Peyer's patch (tissue), 4 donors: ENCODE measurements at regions not wholly inside any gene's neighbourhood (a gene's known extent, or its start where the extent isn't known, plus 50 kb on each side); places are given as distances from the start of the nearest gene placed in this dataset.

ENCODE experiments used
- DNase-seq, 3 donors: peaks; one replicate each; pipeline ENCODE4 v3.0.0-alpha.2; 2017 to 2019
- H3K27ac ChIP-seq, 4 donors: fragments of 200-600 bp; sonication (generic); one replicate each; pipeline ENCODE4 v1.5.1; 2016 to 2019
- H3K27me3 ChIP-seq, 2 donors: fragments of 200-600 bp; sonication (generic); one replicate each; pipeline ENCODE4 v1.5.1; 2019
- H3K36me3 ChIP-seq, 3 donors: fragments of 200-600 bp; sonication (generic); one replicate each; pipeline ENCODE4 v1.5.1; 2016 to 2019
- H3K4me1 ChIP-seq, 4 donors: fragments of 200-600 bp; sonication (generic); one replicate each; pipeline ENCODE4 v1.5.1; 2016 to 2019
- H3K4me3 ChIP-seq, 4 donors: fragments of 200-600 bp; sonication (generic); 1 replicate in 3 of 4; 2 replicates in 1 of 4; pipeline ENCODE4 v1.5.1; 2016 to 2019; ENCODE audit warnings: mild to moderate bottlenecking in 1 of 4
- H3K9me3 ChIP-seq, 4 donors: fragments of 200-600 bp; sonication (generic); one replicate each; pipeline ENCODE4 v1.5.1; 2016 to 2019; ENCODE audit warnings: mild to moderate bottlenecking in 1 of 4
- CTCF ChIP-seq, 6 experiments: fragments of 450-650 bp in 4 of 6; fragments of 200-600 bp in 2 of 6; sonication (generic) in 1 of 6; IDR thresholded peaks; one replicate each; pipeline ENCODE4 v1.5.1; 2017 to 2019; ENCODE audit warnings: antibody characterized with exemption in 6 of 6, mild to moderate bottlenecking in 3 of 6, moderate library complexity in 1 of 6
- POLR2A ChIP-seq, 2 donors: fragments of 450-650 bp; IDR thresholded peaks; one replicate each; pipeline ENCODE4 v1.5.1; 2017; ENCODE audit warnings: antibody characterized with exemption in 2 of 2, mild to moderate bottlenecking in 2 of 2, moderate library complexity in 2 of 2

GRCh38 chr3:135800071-135800549, 165.4 kb upstream of the PPP2R3A start:
- no peak for TF ChIP-seq POLR2A (IDR thresholded peaks at IDR 0.05)
- TF ChIP-seq CTCF (IDR thresholded peaks at IDR 0.05) = no peak
- no peak overlapping the region for H3K27ac ChIP-seq
- no peak for DNase-seq
- no peaks in the 10 kb centered on the region for H3K9me3 ChIP-seq
- H3K36me3 ChIP-seq = no peaks in the 10 kb centered on the region
- no peaks in the 10 kb centered on the region for H3K4me1 ChIP-seq
- H3K4me3 ChIP-seq = no peak overlapping the region
- no peaks in the 10 kb centered on the region for H3K27me3 ChIP-seq

DNA sequence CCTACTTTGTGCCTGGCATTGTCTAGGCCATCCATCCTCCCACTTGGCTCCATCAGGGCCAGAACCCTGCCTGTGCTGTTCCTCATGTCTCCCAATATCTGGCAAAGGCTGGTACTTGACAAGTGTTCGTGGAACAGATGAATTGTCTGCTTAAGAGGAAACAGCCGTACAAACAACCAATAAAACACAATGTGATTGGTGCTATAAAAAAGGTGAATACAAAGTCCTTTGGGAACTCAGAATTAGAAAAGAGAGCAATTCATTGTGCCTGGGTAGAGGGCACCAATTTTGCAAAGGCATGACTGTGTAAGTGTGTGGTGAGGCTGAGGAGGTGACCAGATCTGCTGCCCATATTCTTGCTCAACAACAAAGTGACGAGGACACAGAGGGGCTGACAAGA, 164.5 kb upstream of the PPP2R3A start:
- Histone ChIP-seq H3K36me3 (no peaks in the 10 kb centered on the region), H3K4me1 (no peaks in the 10 kb centered on the region), H3K27ac (no peak overlapping the region), H3K4me3 (no peak overlapping the region), H3K9me3 (no peaks in the 10 kb centered on the region), H3K27me3 (no peaks in the 10 kb centered on the region)
- TF ChIP-seq POLR2A (IDR thresholded peaks at IDR 0.05) (no peak), CTCF (IDR thresholded peaks at IDR 0.05) (no peak)
- no peak for DNase-seq

- TF ChIP-seq POLR2A (IDR thresholded peaks at IDR 0.05) (no peak), CTCF (IDR thresholded peaks at IDR 0.05) (no peak)
- no peaks in the 10 kb centered on the region for H3K9me3 ChIP-seq
- H3K36me3 ChIP-seq = no peaks in the 10 kb centered on the region
- no peak overlapping the region for H3K27ac ChIP-seq
- H3K4me3 ChIP-seq = no peak overlapping the region
- no peak for DNase-seq
- no peaks in the 10 kb centered on the region for H3K4me1 ChIP-seq
- no peaks in the 10 kb centered on the region for H3K27me3 ChIP-seq
These were observed 163.4 kb upstream of the PPP2R3A start for GRCh38 chr3:135802171-135802570.

- Histone ChIP-seq H3K4me3 (no peak overlapping the region), H3K4me1 (no peaks in the 10 kb centered on the region), H3K36me3 (no peaks in the 10 kb centered on the region), H3K27ac (no peak overlapping the region), H3K27me3 (no peaks in the 10 kb centered on the region), H3K9me3 (no peaks in the 10 kb centered on the region)
- no peak for DNase-seq
- TF ChIP-seq CTCF (IDR thresholded peaks at IDR 0.05) (no peak), POLR2A (IDR thresholded peaks at IDR 0.05) (no peak)
These were observed 162.4 kb upstream of the PPP2R3A start for GRCh38 chr3:135803028-135803692.

DNA sequence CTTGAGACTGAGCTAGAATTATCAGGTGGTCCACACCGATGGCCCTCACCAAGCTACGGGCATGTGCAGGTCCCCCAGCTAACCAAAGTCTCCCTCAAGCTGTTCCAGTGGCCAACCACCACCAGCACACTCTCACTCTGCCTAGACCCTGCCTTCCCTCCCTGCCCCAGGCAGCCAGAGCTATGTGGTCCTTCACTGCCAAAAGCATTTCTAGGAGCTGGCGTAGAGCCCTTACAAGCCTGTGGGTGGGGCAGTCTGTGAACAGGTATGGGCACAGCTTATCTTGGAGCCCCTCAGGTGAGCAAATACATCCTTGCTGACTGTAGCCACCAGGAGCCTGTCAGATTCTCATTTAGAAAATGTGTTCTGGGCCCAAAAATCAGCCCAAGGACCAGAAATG, 159.8 kb upstream of the PPP2R3A start:
- Histone ChIP-seq H3K27me3 (no peaks in the 10 kb centered on the region), H3K9me3 (no peaks in the 10 kb centered on the region), H3K36me3 (no peaks in the 10 kb centered on the region), H3K4me1 (no peaks in the 10 kb centered on the region), H3K4me3 (no peak overlapping the region), H3K27ac (no peak overlapping the region)
- no peak for DNase-seq
- TF ChIP-seq POLR2A (IDR thresholded peaks at IDR 0.05) (no peak), CTCF (IDR thresholded peaks at IDR 0.05) (no peak)

DNA sequence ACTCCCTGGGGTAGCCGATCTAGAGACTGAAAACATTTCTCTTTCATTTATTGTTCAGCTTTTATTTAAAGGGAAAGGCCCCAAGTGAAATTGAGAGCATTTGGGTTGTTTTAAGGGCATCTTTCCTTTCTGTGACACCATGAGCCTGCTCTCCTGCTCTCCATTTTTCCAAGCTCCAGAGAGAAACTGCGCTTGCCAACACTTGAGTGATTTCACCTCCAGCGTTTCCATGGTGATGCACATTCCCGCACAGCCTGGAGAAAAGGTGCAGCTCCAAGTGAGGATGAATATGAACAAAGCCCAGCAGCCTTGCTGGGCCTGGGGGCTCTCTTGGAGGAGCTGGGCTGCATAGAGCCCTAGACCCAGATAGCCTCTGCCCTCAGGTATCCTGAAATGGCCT, 159.2 kb upstream of the PPP2R3A start:
- DNase-seq = no peak
- Histone ChIP-seq H3K27ac (no peak overlapping the region), H3K9me3 (no peaks in the 10 kb centered on the region), H3K4me3 (no peak overlapping the region), H3K36me3 (no peaks in the 10 kb centered on the region), H3K27me3 (no peaks in the 10 kb centered on the region), H3K4me1 (no peaks in the 10 kb centered on the region)
- TF ChIP-seq POLR2A (IDR thresholded peaks at IDR 0.05) (no peak), CTCF (IDR thresholded peaks at IDR 0.05) (no peak)
